HFF-Myc (cell line): ENCODE measurements at regions not wholly inside any gene's neighbourhood (a gene's known extent, or its start where the extent isn't known, plus 50 kb on each side); places are given as distances from the start of the nearest gene placed in this dataset.
"Not testable (repeated sequence)": the region's sequence is repeated elsewhere in the genome, so short reads cannot be mapped to it uniquely, and the experiment has no call there.

Experiments used
- DNase-seq: peaks from one replicate; pipeline ENCODE4 v3.0.0-alpha.2; 2011; ENCODE audit warnings: low read depth; ENCODE audit errors: extremely low read depth
- H3K4me3 ChIP-seq: replicated peaks from 2 replicates; pipeline ENCODE4 v1.5.1; 2011; ENCODE audit warnings: low read depth, mild to moderate bottlenecking, control low read depth, low read length
- CTCF ChIP-seq: IDR thresholded peaks from 2 replicates; pipeline ENCODE4 v1.5.1; 2012; ENCODE audit warnings: mild to moderate bottlenecking, low read depth, low read length, control low read depth; ENCODE audit errors: missing control alignments

GRCh38 chr1:196009362-196009761 lies 598.9 kb downstream of the KCNT2 start:
- no peak for TF ChIP-seq CTCF
- no peak for DNase-seq
- H3K4me3 ChIP-seq = no peak overlapping the region

- no peak overlapping the region for H3K4me3 ChIP-seq
- DNase-seq = no peak
- TF ChIP-seq CTCF = no peak
Observed at GRCh38 chr1:196007763-196008162, 600.5 kb downstream of the KCNT2 start.

GRCh38 chr1:196005426-196005825 lies 602.8 kb downstream of the KCNT2 start:
- no peak for TF ChIP-seq CTCF
- no peak overlapping the region for H3K4me3 ChIP-seq
- DNase-seq = no peak

- not testable (repeated sequence) for H3K4me3 ChIP-seq
Observed at GRCh38 chr1:196004388-196004787, 603.9 kb downstream of the KCNT2 start.

GRCh38 chr1:196002906-196003305 lies 605.3 kb downstream of the KCNT2 start:
- no peak overlapping the region for H3K4me3 ChIP-seq
- TF ChIP-seq CTCF = no peak
- no peak for DNase-seq

More at GRCh38 chr1:196004388-196004787, 603.9 kb downstream of the KCNT2 start:
- not testable (repeated sequence) for DNase-seq

GRCh38 chr1:196002296-196002695 lies 605.9 kb downstream of the KCNT2 start:
- not testable (repeated sequence) for H3K4me3 ChIP-seq, DNase-seq

- no peak overlapping the region for H3K4me3 ChIP-seq
- no peak for DNase-seq
- no peak for TF ChIP-seq CTCF
Observed at GRCh38 chr1:196001188-196001587, 607.1 kb downstream of the KCNT2 start.

- DNase-seq = no peak
Observed at GRCh38 chr1:195999022-195999421, 609.2 kb downstream of the KCNT2 start.

More at GRCh38 chr1:195999022-195999421, 609.2 kb downstream of the KCNT2 start:
- TF ChIP-seq CTCF = no peak
- no peak overlapping the region for H3K4me3 ChIP-seq
